Coronary artery (tissue), 2 donors: ENCODE measurements at regions not wholly inside any gene's neighbourhood (a gene's known extent, or its start where the extent isn't known, plus 50 kb on each side); places are given as distances from the start of the nearest gene placed in this dataset.

Experiments used
- DNase-seq: peaks from one replicate; pipeline ENCODE4 v3.0.0-alpha.2; 2017; ENCODE audit warnings: low spot score
- H3K27ac ChIP-seq, 2 donors: fragments of 200-600 bp; sonication (generic); one replicate each; pipeline ENCODE4 v1.5.1; 2016 to 2019
- H3K4me3 ChIP-seq: fragments of 200-600 bp; sonication (generic); 2 replicates; pipeline ENCODE4 v1.5.1; 2016; ENCODE audit warnings: mild to moderate bottlenecking, moderate library complexity
- TF ChIP-seq, protein P1 (sequence below): fragments of 200-600 bp; sonication (generic); IDR thresholded peaks from one replicate; pipeline ENCODE4 v1.5.1; 2019; ENCODE audit warnings: antibody characterized with exemption

DNA sequence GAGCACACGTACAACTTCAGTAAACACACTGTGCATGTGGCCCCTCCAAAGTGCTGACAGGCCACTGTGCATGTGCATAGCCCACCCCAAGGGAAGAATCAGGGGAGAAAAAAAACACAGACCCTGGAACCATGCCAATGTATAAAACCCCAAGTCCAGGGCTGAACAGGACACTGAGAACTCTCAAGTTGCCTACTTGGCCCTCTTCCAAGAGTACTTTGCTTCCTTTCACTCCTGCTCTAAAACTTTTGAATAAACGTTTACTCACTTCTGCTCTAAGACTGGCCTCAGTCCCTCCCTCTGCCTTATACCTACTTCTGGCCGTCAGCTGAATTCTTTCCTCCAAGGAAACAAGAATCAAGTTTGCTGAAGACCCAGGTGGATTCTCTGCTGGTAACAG lies 77.7 kb upstream of the NFIB start:
- TF ChIP-seq, protein P1, sequence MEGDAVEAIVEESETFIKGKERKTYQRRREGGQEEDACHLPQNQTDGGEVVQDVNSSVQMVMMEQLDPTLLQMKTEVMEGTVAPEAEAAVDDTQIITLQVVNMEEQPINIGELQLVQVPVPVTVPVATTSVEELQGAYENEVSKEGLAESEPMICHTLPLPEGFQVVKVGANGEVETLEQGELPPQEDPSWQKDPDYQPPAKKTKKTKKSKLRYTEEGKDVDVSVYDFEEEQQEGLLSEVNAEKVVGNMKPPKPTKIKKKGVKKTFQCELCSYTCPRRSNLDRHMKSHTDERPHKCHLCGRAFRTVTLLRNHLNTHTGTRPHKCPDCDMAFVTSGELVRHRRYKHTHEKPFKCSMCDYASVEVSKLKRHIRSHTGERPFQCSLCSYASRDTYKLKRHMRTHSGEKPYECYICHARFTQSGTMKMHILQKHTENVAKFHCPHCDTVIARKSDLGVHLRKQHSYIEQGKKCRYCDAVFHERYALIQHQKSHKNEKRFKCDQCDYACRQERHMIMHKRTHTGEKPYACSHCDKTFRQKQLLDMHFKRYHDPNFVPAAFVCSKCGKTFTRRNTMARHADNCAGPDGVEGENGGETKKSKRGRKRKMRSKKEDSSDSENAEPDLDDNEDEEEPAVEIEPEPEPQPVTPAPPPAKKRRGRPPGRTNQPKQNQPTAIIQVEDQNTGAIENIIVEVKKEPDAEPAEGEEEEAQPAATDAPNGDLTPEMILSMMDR, result no peak
- DNase-seq, result no peak
- Histone ChIP-seq H3K27ac (no peak overlapping the region), H3K4me3 (no peak overlapping the region)

DNA sequence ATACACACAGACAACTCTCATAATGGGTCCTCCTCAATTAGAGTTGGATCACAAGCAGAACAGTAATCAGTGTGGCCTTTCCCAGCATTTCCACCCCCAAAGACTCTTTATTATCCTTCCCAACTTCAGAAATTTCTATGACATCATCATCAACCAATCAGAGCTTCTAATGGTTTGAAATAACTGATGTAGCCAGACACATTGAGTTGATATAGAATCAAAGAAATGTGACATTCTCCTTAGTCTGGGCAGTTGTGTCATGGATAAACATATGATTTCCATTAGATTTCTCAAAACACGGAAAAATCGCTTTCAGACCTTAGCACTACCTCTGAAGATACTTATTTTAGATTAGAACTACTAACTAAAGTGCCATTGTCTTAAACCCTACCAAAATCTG lies 75.7 kb upstream of the NFIB start:
- DNase-seq, result no peak
- Histone ChIP-seq H3K4me3 (no peak overlapping the region), H3K27ac (no peak overlapping the region)
- TF ChIP-seq, protein P1, result no peak

DNA sequence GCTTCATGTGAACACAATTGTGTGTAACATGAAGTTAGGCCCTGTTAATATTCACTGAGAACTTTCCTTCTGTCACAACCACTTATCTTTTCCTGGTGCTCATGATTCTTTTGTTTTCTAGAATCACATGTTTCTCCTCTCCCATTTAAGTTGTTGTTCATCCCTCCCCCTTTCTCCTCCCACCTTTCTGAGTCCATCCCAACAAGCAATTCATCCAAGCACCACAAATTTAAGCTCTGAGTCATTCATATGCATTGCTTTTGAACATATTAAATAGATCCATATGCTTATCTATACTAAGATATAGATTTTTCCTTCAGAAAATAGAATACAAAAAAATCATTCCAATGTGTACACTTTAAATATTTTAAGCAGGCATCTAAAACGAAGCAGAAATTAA lies 75.2 kb upstream of the NFIB start:
- TF ChIP-seq, protein P1, result no peak
- H3K4me3 ChIP-seq, result no peak overlapping the region
- no peak overlapping the region for H3K27ac ChIP-seq
- no peak for DNase-seq

DNA sequence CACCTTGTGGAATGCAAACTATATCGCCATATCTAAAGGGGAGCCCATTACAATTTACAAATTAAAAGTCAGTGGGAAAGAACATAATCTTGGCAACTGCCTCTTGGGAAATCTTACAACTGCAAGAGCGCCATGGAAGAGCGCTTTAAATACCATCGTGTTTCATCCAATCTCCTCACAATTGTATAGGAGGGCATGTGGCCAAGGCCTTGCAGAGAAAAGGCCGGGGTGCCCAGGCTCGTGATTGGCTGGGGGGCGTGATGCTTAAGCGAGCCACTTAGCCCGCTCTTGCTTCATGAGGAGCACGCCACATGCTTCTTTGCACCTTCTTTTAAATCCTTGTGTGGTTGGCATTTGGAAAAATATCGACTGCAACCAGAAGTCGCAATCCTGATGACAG lies 69.8 kb upstream of the NFIB start:
- no peak for DNase-seq
- Histone ChIP-seq H3K4me3 (no peak overlapping the region), H3K27ac (no peak overlapping the region)
- TF ChIP-seq, protein P1, result no peak

DNA sequence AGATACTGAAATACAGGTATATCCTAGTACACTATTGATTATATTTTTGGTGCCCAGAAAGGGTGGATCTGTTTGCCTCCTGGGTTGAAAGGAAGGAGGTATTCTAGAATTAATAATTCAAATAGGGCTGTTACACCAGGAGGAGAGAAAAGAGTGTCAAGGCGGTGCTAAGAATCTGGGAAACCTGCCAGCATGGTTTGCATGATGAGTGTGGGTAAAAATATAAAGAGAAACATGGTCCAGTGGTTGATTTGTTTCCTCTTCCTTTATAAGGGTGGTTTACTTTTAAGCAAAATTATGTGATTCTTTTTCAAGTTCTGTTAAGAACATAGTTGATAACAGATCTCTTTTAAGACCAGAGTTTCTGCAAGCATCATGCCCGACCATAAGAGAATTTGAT lies 69.4 kb upstream of the NFIB start:
- no peak for DNase-seq
- no peak overlapping the region for H3K27ac ChIP-seq
- TF ChIP-seq, protein P1, result no peak
- H3K4me3 ChIP-seq, result no peak overlapping the region

DNA sequence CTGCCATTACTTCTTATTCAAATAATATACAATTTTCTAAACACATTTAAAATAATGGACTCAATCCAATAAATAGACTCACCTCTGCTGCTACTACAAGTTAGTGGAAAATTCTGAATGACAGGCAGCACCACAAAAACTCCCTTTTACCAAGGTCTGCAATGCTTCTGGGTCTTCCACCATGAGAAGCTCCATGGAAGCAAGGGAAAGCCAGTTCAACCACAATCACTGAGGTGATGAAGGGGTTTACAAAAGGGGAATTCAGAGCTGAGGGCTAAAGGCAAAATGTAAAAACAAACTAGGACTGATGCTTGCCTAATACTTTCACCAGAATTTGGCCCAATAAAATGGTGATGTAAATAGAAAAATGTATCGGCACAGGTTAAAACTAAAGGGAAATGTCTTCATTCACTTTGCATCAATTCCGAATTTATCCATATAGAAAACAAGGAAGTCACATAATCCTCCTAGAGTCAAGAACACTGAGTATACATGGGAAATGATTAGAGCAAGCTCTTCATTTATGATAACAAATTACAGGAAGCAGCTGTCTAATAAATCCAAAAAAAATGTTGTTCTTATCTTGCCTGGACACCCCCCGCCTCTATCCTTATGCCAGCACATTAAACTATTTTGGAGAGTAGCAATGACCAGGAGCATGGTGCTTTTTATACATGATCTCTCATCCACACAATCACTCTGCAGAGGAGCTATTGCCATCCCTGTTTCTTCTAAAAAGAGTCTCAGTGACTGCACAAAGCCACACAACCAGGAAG lies 66.3 kb upstream of the NFIB start:
- DNase-seq, result no peak
- TF ChIP-seq, protein P1, result no peak
- no peak overlapping the region for H3K27ac ChIP-seq

DNA sequence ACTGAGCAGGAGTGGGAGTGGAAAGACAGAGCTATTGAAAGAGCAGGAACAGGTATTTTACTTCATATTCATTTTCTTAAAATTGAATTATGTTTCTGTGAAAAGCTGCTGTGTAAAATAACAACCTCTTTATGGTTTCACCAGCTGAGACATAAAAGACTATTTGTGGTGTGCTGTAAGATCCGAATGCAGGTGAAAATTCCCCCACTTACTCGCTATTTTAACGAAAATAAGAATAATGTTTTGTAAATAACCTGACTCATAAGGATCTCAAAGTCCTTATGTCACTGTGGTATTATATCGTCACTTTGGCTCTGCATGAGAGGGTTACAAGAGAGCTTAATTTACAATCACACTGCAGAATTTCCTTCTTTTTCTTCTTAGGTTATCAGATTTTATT lies 65.3 kb upstream of the NFIB start:
- no peak for DNase-seq
- Histone ChIP-seq H3K4me3 (no peak overlapping the region), H3K27ac (no peak overlapping the region)
- TF ChIP-seq, protein P1, result no peak

More for the DNA sequence above, 66.3 kb upstream of the NFIB start:
- no peak overlapping the region for H3K4me3 ChIP-seq
